ENCODE measurements at regions not wholly inside any gene's neighbourhood (a gene's known extent, or its start where the extent isn't known, plus 50 kb on each side); places are given as distances from the start of the nearest gene placed in this dataset.
"Not testable (repeated sequence)": the region's sequence is repeated elsewhere in the genome, so short reads cannot be mapped to it uniquely, and the experiment has no call there.

DNA sequence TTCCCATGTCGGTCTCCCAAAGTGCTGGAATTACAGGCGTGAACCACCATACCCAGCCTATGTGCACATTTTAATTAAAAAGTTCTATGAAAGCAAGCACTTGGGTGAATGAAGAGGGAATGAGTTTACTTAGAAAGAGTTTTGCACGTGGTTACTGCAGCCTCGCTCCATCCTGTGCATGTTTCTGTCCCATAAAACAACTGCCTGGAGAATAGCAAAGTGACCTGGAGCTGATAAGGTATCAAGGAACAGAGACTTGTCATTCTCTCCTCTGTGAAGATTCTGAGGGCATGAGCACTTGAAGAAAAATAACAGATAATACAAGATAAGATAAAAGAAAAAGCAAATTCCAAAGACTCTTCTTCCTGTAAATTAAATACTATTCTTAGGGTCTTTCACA is 112.2 kb upstream of the JCAD start:
- Histone ChIP-seq H3K4me1 (no peaks in the 10 kb centered on the region), H3K36me3 (no peaks in the 10 kb centered on the region), H3K9ac (ENCODE audit: low read depth in 2 of 2, low read length in 2 of 2) (no peak overlapping the region), H3K27me3 (no peaks in the 10 kb centered on the region), H3K4me3 (no peak overlapping the region), H3K9me3 (no peaks in the 10 kb centered on the region), H3K27ac (no peak overlapping the region)
- intact Hi-C loops (cut with DNase I), result no loop called here
- TF ChIP-seq, protein P1, sequence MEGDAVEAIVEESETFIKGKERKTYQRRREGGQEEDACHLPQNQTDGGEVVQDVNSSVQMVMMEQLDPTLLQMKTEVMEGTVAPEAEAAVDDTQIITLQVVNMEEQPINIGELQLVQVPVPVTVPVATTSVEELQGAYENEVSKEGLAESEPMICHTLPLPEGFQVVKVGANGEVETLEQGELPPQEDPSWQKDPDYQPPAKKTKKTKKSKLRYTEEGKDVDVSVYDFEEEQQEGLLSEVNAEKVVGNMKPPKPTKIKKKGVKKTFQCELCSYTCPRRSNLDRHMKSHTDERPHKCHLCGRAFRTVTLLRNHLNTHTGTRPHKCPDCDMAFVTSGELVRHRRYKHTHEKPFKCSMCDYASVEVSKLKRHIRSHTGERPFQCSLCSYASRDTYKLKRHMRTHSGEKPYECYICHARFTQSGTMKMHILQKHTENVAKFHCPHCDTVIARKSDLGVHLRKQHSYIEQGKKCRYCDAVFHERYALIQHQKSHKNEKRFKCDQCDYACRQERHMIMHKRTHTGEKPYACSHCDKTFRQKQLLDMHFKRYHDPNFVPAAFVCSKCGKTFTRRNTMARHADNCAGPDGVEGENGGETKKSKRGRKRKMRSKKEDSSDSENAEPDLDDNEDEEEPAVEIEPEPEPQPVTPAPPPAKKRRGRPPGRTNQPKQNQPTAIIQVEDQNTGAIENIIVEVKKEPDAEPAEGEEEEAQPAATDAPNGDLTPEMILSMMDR (IDR thresholded peaks at IDR 0.05), result no peak
- no peak for DNase-seq

DNA sequence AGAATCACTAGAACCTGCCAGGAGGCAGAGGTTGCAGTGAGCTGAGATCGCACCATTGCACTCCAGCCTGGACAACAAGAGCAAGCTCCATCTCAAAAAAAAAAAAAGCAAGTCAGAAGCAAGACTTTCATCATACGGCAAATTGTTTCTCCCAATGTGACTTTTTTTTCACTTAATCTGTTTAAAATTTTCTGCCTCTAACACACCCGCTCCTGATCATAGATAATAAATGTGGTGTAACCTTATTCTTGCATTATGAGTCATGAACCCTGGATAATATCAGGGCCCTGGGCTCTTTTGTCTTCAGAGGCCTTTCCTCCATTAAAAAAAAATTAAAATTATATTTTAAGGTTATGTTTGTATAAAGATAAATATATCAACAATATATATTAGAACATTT is 111.4 kb upstream of the JCAD start:
- Histone ChIP-seq H3K9ac (ENCODE audit: low read depth in 2 of 2, low read length in 2 of 2) (no peak overlapping the region), H3K4me1 (no peaks in the 10 kb centered on the region), H3K4me3 (no peak overlapping the region), H3K27ac (no peak overlapping the region), H3K9me3 (no peaks in the 10 kb centered on the region), H3K36me3 (no peaks in the 10 kb centered on the region), H3K27me3 (no peaks in the 10 kb centered on the region)
- intact Hi-C loops (cut with DNase I), result no loop called here
- no peak for DNase-seq
- TF ChIP-seq, protein P1 (IDR thresholded peaks at IDR 0.05), result no peak

DNA sequence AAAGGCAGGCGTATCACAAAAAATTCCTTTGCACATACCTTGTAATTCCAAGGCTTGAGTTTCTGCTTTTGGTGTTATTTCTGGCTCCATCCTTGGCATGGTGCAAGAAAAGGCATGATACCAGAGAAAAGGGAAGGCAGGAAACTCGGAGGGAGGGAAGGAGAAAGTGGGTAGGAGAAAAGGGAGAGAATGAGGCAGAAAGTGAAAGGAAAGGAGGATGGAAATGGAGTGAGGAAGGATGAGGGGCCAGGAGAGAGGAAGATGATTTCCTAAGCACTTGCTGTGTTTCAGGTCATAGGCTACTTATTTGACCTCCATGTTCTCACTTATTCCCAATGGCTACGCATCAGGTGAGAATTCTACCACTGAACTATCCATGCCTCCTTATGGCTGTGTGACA is 110.8 kb upstream of the JCAD start:
- no peaks in the 10 kb centered on the region for H3K36me3 ChIP-seq
- H3K27me3 ChIP-seq, result no peaks in the 10 kb centered on the region
- H3K9me3 ChIP-seq, result no peaks in the 10 kb centered on the region
- TF ChIP-seq, protein P1 (IDR thresholded peaks at IDR 0.05), result no peak
- no peak overlapping the region for H3K27ac ChIP-seq
- no peaks in the 10 kb centered on the region for H3K4me1 ChIP-seq
- DNase-seq, result no peak
- H3K9ac ChIP-seq (ENCODE audit: low read depth in 2 of 2, low read length in 2 of 2), result no peak overlapping the region
- intact Hi-C loops (cut with DNase I), result no loop called here
- H3K4me3 ChIP-seq, result no peak overlapping the region

DNA sequence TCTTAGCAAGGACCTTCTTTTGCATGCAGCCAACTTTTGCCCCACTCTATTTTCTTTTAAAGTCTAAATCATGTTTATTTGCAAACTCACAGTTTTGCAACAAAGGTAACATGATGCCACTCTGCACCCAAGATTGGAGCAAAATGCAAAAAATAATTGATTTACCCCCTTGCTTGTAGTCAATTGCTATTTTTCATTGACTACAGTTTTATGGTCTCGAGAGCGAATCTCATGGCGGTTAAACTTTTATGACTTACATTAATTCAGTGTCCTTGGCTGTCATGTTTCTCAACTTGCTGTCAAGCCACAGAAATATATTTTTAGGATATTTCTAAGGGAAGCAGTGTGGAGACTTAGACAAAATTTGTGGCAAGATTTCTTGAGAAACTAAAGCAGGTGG is 110.0 kb upstream of the JCAD start:
- H3K9ac ChIP-seq (ENCODE audit: low read depth in 2 of 2, low read length in 2 of 2), result no peak overlapping the region
- no peak for DNase-seq
- intact Hi-C loops (cut with DNase I), result no loop called here
- TF ChIP-seq, protein P1 (IDR thresholded peaks at IDR 0.05), result no peak
- H3K4me3 ChIP-seq, result no peak overlapping the region
- no peak overlapping the region for H3K27ac ChIP-seq
- H3K36me3 ChIP-seq, result no peaks in the 10 kb centered on the region
- H3K4me1 ChIP-seq, result no peaks in the 10 kb centered on the region
- no peaks in the 10 kb centered on the region for H3K27me3 ChIP-seq
- no peaks in the 10 kb centered on the region for H3K9me3 ChIP-seq

DNA sequence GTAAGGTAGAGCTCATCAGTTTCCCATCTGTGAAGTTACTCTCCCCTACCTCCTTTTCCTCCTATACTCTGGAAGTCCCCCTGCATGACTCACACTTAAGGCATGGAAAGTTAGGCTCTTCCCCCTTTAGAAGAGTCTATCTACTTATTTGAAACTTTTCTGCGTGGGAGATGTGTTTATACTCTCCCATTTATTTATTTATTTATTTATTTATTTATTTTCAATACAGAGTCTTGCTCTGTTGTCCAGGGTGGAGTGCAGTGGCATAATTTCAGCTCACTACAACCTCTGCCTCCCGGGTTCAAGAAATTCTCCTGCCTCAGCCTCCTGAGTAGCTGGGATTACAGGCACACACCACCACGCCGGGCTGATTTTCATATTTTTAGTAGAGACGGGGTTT is 107.5 kb upstream of the JCAD start:
- TF ChIP-seq, protein P1 (IDR thresholded peaks at IDR 0.05), result no peak
- intact Hi-C loops (cut with DNase I), result no loop called here

DNA sequence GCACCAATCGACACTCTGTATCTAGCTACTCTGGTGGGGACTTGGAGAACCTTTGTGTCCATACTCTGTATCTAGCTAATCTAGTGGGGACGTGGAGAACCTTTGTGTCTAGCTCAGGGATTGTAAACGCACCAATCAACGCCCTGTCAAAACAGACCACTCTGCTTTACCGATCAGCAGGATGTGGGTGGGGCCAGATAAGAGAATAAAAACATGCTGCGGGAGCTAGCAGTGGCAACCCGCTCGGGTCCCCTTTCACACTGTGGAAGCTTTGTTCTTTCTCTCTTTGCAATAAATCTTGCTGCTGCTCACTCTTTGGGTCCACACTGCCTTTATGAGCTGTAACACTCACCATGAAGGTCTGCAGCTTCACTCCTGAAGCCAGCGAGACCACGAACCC is 104.0 kb upstream of the JCAD start:
- H3K9me3 ChIP-seq; H3K27me3 ChIP-seq; H3K36me3 ChIP-seq; H3K9ac ChIP-seq (ENCODE audit: low read depth in 2 of 2, low read length in 2 of 2); DNase-seq; H3K27ac ChIP-seq; H3K4me1 ChIP-seq; H3K4me3 ChIP-seq; intact Hi-C loops (cut with DNase I): not testable (repeated sequence)

More for the DNA sequence above, 107.5 kb upstream of the JCAD start:
- H3K27me3 ChIP-seq, result no peaks in the 10 kb centered on the region
- DNase-seq, result no peak
- no peaks in the 10 kb centered on the region for H3K36me3 ChIP-seq
- H3K4me1 ChIP-seq, result no peaks in the 10 kb centered on the region
- no peak overlapping the region for H3K27ac ChIP-seq
- no peaks in the 10 kb centered on the region for H3K9me3 ChIP-seq
- H3K4me3 ChIP-seq, result no peak overlapping the region
- no peak overlapping the region for H3K9ac ChIP-seq (ENCODE audit: low read depth in 2 of 2, low read length in 2 of 2)

DNA sequence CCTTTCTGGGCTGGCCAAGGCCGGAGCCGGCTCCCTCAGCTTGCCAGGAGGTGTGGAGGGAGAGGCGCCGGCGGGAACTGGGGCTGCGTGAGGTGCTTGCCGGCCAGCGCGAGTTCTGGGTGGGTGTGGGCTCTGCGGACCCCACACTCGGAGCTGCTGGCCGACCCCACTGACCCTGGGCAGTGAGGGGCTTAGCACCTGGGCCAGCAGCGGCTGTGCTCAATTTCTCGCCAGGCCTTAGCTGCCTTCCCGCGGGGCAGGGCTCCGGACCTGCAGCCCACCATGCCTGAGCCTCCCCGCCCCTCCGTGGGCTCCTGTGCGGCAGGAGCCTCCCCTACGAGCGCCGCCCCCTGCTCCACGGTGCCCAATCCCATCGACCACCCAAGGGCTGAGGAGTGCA is 103.4 kb upstream of the JCAD start:
- DNase-seq; H3K9ac ChIP-seq (ENCODE audit: low read depth in 2 of 2, low read length in 2 of 2); intact Hi-C loops (cut with DNase I); H3K36me3 ChIP-seq; H3K27ac ChIP-seq; H3K27me3 ChIP-seq; H3K9me3 ChIP-seq; H3K4me3 ChIP-seq; H3K4me1 ChIP-seq: not testable (repeated sequence)
